SK-N-SH (cell line): ENCODE measurements at regions not wholly inside any gene's neighbourhood (a gene's known extent, or its start where the extent isn't known, plus 50 kb on each side); places are given as distances from the start of the nearest gene placed in this dataset.

Experiments used
- CTCF ChIA-PET: fragments of 300-600, 350-600 bp; formaldehyde crosslinking; extraction: SDS; loops from one replicate; lab custom pipeline; 2021; lab: Yijun Ruan, JAX
- POLR2A ChIA-PET: fragments of 350-600 bp; sonication (Branson Sonifier 250); formaldehyde crosslinking; extraction: SDS; loops from one replicate; lab custom pipeline; 2020; ENCODE audit warnings: antibody characterized with exemption, inconsistent platforms; lab: Yijun Ruan, JAX
- DNase-seq: peaks from one replicate; pipeline ENCODE4 v3.0.0; 2012
- H2AFZ ChIP-seq: fragments of 200-600 bp; sonication (generic); 2 replicates; pipeline ENCODE4 v1.8.1; 2016; ENCODE audit warnings: antibody characterized with exemption, mild to moderate bottlenecking, low read depth
- H3F3A ChIP-seq: fragments of 200-600 bp; sonication (generic); replicated peaks from 2 replicates; pipeline ENCODE3; 2016; ENCODE audit warnings: antibody characterized with exemption, mild to moderate bottlenecking; ENCODE audit not compliant: insufficient read depth
- H3K27ac ChIP-seq, 2 experiments: fragments of 200-500 bp in 1 of 2; fragments of 200-600 bp in 1 of 2; sonication (Bioruptor generic) in 1 of 2; sonication (generic), shearing (Covaris generic) in 1 of 2; 2 replicates each; pipeline versions ENCODE4 v1.5.1 to v1.6.1; 2014 to 2016; ENCODE audit warnings: low read depth in 2 of 2, inconsistent platforms in 1 of 2, low read length in 1 of 2, mild to moderate bottlenecking in 1 of 2, mixed read lengths in 1 of 2
- H3K27me3 ChIP-seq: fragments of 200-600 bp; sonication (generic), shearing (Covaris generic); 2 replicates; pipeline ENCODE4 v1.6.1; 2016; ENCODE audit warnings: mixed run types; ENCODE audit not compliant: insufficient read depth
- H3K36me3 ChIP-seq, 2 experiments: fragments of 200-500 bp in 1 of 2; fragments of 200-600 bp in 1 of 2; sonication (Bioruptor generic) in 1 of 2; sonication (generic) in 1 of 2; replicated peaks in 1 of 2; 2 replicates each; pipeline versions ENCODE3 to v1.5.1; 2014 to 2016; ENCODE audit warnings: low read length in 1 of 2, mild to moderate bottlenecking in 1 of 2; ENCODE audit not compliant: insufficient read depth in 2 of 2, control insufficient read depth in 1 of 2
- H3K4me1 ChIP-seq, 2 experiments: fragments of 200-500 bp in 1 of 2; fragments of 200-600 bp in 1 of 2; sonication (Bioruptor generic) in 1 of 2; sonication (generic), shearing (Covaris generic) in 1 of 2; 2 replicates each; pipeline versions ENCODE4 v1.5.1 to v1.6.1; 2014 to 2016; ENCODE audit warnings: low read depth in 1 of 2, low read length in 1 of 2, mixed run types in 1 of 2; ENCODE audit not compliant: insufficient read depth in 2 of 2, control insufficient read depth in 1 of 2
- H3K4me2 ChIP-seq: fragments of 200-600 bp; sonication (generic), shearing (Covaris generic); 2 replicates; pipeline ENCODE4 v1.6.1; 2017; ENCODE audit warnings: mixed run types
- H3K4me3 ChIP-seq, 2 experiments: fragments of 200-500 bp in 1 of 2; fragments of 200-600 bp in 1 of 2; sonication (Bioruptor generic) in 1 of 2; sonication (generic), shearing (Covaris generic) in 1 of 2; 2 replicates each; pipeline versions ENCODE4 v1.5.1 to v1.8.1; 2014 to 2016; ENCODE audit warnings: low read depth in 2 of 2, inconsistent platforms in 1 of 2, low read length in 1 of 2, mild to moderate bottlenecking in 1 of 2, mixed read lengths in 1 of 2, moderate library complexity in 1 of 2
- H3K79me2 ChIP-seq: fragments of 200-600 bp; sonication (generic); 2 replicates; pipeline ENCODE4 v1.8.1; 2017; ENCODE audit warnings: mild to moderate bottlenecking; ENCODE audit not compliant: insufficient read depth
- H3K9ac ChIP-seq: fragments of 200-600 bp; sonication (generic); 2 replicates; pipeline ENCODE4 v1.6.1; 2017; ENCODE audit warnings: mixed run types
- H3K9me2 ChIP-seq: fragments of 200-600 bp; sonication (generic); 2 replicates; pipeline ENCODE4 v1.6.1; 2017; ENCODE audit warnings: mixed run types
- H3K9me3 ChIP-seq: fragments of 200-600 bp; sonication (generic); 2 replicates; pipeline ENCODE4 v1.6.1; 2017; ENCODE audit warnings: mixed run types, mild to moderate bottlenecking, moderate library complexity
- H4K20me1 ChIP-seq: fragments of 200-600 bp; sonication (generic); 2 replicates; pipeline ENCODE4 v1.6.1; 2017; ENCODE audit warnings: mild to moderate bottlenecking, mixed run types; ENCODE audit not compliant: insufficient read depth
- CHD2 ChIP-seq: fragments of 150-350 bp; IDR thresholded peaks from 2 replicates; pipeline ENCODE4 v1.6.1; 2018; ENCODE audit warnings: low read length; ENCODE audit not compliant: partially characterized antibody
- CTCF ChIP-seq: fragments of 200-600 bp; sonication (generic); IDR thresholded peaks from 2 replicates; pipeline ENCODE4 v1.6.1; 2017; ENCODE audit warnings: antibody characterized with exemption, mild to moderate bottlenecking, moderate library complexity
- EP300 ChIP-seq, 2 experiments: IDR thresholded peaks; 2 replicates each; pipeline versions ENCODE4 v1.4.0 to v1.6.1; 2012; ENCODE audit warnings: borderline replicate concordance in 1 of 2, low read depth in 1 of 2, low read length in 1 of 2
- EZH2phosphoT487 ChIP-seq: fragments of 200-600 bp; sonication (generic); IDR thresholded peaks from 2 replicates; pipeline ENCODE4 v1.6.1; 2017; ENCODE audit warnings: low read depth, mixed run types, mild to moderate bottlenecking, antibody characterized with exemption, moderate library complexity, borderline replicate concordance
- GATA2 ChIP-seq: sonication (generic); formaldehyde crosslinking; IDR thresholded peaks from 2 replicates; pipeline ENCODE4 v1.5.0; 2020; ENCODE audit warnings: mild to moderate bottlenecking, missing genetic modification reagents
- IRF3 ChIP-seq: fragments of 150-350 bp; IDR thresholded peaks from 2 replicates; pipeline ENCODE4 v1.6.1; 2016; ENCODE audit warnings: mild to moderate bottlenecking, low read depth, low read length
- JUND ChIP-seq: IDR thresholded peaks from 2 replicates; pipeline ENCODE4 v1.4.0; 2012
- MAX ChIP-seq: IDR thresholded peaks from 2 replicates; pipeline ENCODE4 v1.4.0; 2012; ENCODE audit warnings: low read depth
- MEF2A ChIP-seq: IDR thresholded peaks from 2 replicates; pipeline ENCODE4 v1.4.0; 2012; ENCODE audit warnings: low read depth, borderline replicate concordance
- MXI1 ChIP-seq: IDR thresholded peaks from 2 replicates; pipeline ENCODE4 v1.6.1; 2012; ENCODE audit warnings: mild to moderate bottlenecking, low read depth, low read length, improper control_type of control experiment
- PBX3 ChIP-seq: IDR thresholded peaks from 2 replicates; pipeline ENCODE4; 2012
- POLR2AphosphoS5 ChIP-seq: IDR thresholded peaks from 2 replicates; pipeline ENCODE4 v1.6.1; 2012; ENCODE audit warnings: low read depth, low read length
- RFX5 ChIP-seq: IDR thresholded peaks from 2 replicates; pipeline ENCODE4 v1.6.1; 2012; ENCODE audit warnings: mild to moderate bottlenecking, improper control_type of control experiment, low read length
- SIN3A ChIP-seq: IDR thresholded peaks from 2 replicates; pipeline ENCODE4 v1.6.1; 2012; ENCODE audit warnings: low read depth, mild to moderate bottlenecking, low read length, moderate library complexity, borderline replicate concordance
- SMC3 ChIP-seq: IDR thresholded peaks from 2 replicates; pipeline ENCODE4 v1.6.1; 2012; ENCODE audit warnings: low read depth, low read length, improper control_type of control experiment
- TCF12 ChIP-seq: IDR thresholded peaks from 2 replicates; pipeline ENCODE4 v1.4.0; 2012
- USF1 ChIP-seq: IDR thresholded peaks from 2 replicates; pipeline ENCODE4 v1.4.0; 2012; ENCODE audit warnings: low read depth, borderline replicate concordance
- YY1 ChIP-seq: IDR thresholded peaks from 2 replicates; pipeline ENCODE4 v1.4.0; 2012; ENCODE audit warnings: low read depth, mild to moderate bottlenecking
- WGBS: methylation state at CpG from one replicate; pipeline ENCODE4 v1.1.6; 2017; ENCODE audit warnings: low lambda C conversion rate; 5-methylcytosine and 5-hydroxymethylcytosine counted together

- Histone ChIP-seq H3F3A (no peaks in the 10 kb centered on the region), H3K4me2 (no peak overlapping the region), H3K36me3 (no peaks in the 10 kb centered on the region), H3K9me3 (no peaks in the 10 kb centered on the region), H3K4me1 (peaks cover 0 to 17% of the 10 kb centered on the region in 2 experiments; a peak in 1 of 4 replicates), H3K9me2 (no peaks in the 10 kb centered on the region), H3K79me2 (no peaks in the 10 kb centered on the region), H3K27ac (no peak overlapping the region), H3K27me3 (no peaks in the 10 kb centered on the region), H2AFZ (no peak overlapping the region), H3K4me3 (no peak overlapping the region), H3K9ac (no peak overlapping the region), H4K20me1 (no peaks in the 10 kb centered on the region)
- ChIA-PET CTCF (interaction anchor here (0.9 to 2.5 kb wide), 2 partner anchors 24 to 715 kb away, joined by 4 to 7 read pairs; no protein-coding TSS in a partner anchor), POLR2A (no interaction called here)
- no peak for DNase-seq
- WGBS, result 57% methylated on average over 3 of the region's 3 CpGs
- TF ChIP-seq CHD2, result no peak
- TF ChIP-seq GATA2 (CRISPR knock-in tag), result no peak
- no peak for TF ChIP-seq SIN3A
- TF ChIP-seq MAX, result no peak
- no peak for TF ChIP-seq EZH2phosphoT487
- no peak for TF ChIP-seq JUND
- TF ChIP-seq EP300 (IDR thresholded peaks at IDR 0.05; ENCODE audit: borderline replicate concordance in 1 of 2, low read depth in 1 of 2, low read length in 1 of 2), result no peak
- no peak for TF ChIP-seq RFX5
- no peak for TF ChIP-seq MEF2A
- no peak for TF ChIP-seq USF1
- TF ChIP-seq POLR2AphosphoS5, result no peak
- no peak for TF ChIP-seq IRF3
- TF ChIP-seq PBX3, result no peak
- no peak for TF ChIP-seq CTCF
- TF ChIP-seq SMC3, result no peak
- TF ChIP-seq TCF12, result no peak
- no peak for TF ChIP-seq YY1
- TF ChIP-seq MXI1, result no peak
Observed at GRCh38 chr18:8504424-8504823, 104.8 kb upstream of the RAB12 start.
